ENCODE measurements at regions not wholly inside any gene's neighbourhood (a gene's known extent, or its start where the extent isn't known, plus 50 kb on each side); places are given as distances from the start of the nearest gene placed in this dataset.

DNA sequence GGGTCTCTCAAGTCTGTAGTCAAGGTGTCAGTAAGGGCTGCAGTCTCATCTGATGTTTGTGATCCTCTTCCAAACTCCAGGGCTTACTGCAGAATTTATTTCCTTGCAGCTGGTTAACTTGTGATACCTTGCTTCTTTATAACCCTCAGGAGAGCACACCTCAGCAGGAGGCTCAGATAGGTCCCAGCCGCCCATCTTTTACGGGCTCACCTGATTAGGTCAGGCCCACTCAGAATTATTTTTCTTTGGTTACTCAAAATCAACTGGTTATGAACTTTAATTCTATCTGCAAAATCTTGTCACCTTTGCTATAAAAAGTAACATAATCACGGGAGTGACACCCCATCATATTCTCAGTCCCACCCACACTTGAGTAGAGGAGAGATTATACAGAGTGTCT, 99.9 kb upstream of the BEND4 start:
- TF ChIP-seq CTCF (IDR thresholded peaks at IDR 0.05) (no peak), POLR2A (IDR thresholded peaks at IDR 0.05) (no peak), EP300 (IDR thresholded peaks at IDR 0.05; ENCODE audit: low read depth) (no peak), POLR2AphosphoS5 (IDR thresholded peaks at IDR 0.05) (no peak)

Data from transverse colon (tissue), 4 donors.